ENCODE measurements at regions not wholly inside any gene's neighbourhood (a gene's known extent, or its start where the extent isn't known, plus 50 kb on each side); places are given as distances from the start of the nearest gene placed in this dataset.

DNA sequence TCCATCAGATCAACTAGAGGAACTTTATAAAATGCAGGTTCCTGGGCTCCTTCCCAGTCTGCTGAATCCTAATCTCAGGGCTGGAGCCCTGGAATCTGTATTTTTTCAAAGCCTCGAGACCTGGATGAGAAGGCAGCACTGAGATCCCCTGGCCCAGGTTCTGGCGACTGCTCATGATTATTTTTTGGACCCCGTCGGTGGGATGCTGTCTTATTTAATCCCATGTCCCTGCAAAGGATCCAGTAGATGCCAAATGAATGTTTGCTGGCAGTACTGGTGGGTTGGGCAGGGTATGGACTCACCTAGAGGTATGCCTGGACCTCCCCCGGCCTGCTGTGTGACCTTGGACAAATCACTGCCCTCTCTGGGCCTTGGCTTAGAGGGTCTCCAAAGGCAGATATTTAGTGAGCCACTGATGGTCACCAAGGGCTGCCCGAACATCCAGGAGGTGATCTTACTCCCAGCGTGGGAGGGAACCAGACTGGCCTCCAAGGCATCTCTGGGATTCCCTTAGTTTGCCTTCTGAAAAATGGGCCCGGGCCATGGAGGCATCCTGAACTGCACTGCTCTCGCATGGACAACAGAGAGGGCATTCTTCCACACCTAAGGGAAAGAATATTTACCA lies 91.6 kb upstream of the RUNX3 start:
- Histone ChIP-seq H3K36me3 (no peaks in the 10 kb centered on the region), H3K9me3 (no peaks in the 10 kb centered on the region), H3K4me3 (no peak overlapping the region), H3K4me1 (peaks cover 0 to 4% of the 10 kb centered on the region in 2 donors), H3K27ac (no peak overlapping the region), H3K27me3 (no peaks in the 10 kb centered on the region)
- ATAC-seq, result no peak
- no peak for DNase-seq
- TF ChIP-seq POLR2A (IDR thresholded peaks at IDR 0.05), result no peak
- TF ChIP-seq, protein P1, sequence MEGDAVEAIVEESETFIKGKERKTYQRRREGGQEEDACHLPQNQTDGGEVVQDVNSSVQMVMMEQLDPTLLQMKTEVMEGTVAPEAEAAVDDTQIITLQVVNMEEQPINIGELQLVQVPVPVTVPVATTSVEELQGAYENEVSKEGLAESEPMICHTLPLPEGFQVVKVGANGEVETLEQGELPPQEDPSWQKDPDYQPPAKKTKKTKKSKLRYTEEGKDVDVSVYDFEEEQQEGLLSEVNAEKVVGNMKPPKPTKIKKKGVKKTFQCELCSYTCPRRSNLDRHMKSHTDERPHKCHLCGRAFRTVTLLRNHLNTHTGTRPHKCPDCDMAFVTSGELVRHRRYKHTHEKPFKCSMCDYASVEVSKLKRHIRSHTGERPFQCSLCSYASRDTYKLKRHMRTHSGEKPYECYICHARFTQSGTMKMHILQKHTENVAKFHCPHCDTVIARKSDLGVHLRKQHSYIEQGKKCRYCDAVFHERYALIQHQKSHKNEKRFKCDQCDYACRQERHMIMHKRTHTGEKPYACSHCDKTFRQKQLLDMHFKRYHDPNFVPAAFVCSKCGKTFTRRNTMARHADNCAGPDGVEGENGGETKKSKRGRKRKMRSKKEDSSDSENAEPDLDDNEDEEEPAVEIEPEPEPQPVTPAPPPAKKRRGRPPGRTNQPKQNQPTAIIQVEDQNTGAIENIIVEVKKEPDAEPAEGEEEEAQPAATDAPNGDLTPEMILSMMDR (IDR thresholded peaks at IDR 0.05 in 4 of 5, conservative IDR thresholded peaks at IDR 0.05 in 1 of 5), result no peak
- in situ Hi-C loops (cut with MboI; ENCODE audit: low sequenced_read_pairs in 4 of 4), result no loop called here
- intact Hi-C loops (cut with DNase I; ENCODE audit: low total_unique reads), result loop anchor here (10.0 kb wide), 1 partner anchor 1407 kb away; no protein-coding TSS in a partner anchor

DNA sequence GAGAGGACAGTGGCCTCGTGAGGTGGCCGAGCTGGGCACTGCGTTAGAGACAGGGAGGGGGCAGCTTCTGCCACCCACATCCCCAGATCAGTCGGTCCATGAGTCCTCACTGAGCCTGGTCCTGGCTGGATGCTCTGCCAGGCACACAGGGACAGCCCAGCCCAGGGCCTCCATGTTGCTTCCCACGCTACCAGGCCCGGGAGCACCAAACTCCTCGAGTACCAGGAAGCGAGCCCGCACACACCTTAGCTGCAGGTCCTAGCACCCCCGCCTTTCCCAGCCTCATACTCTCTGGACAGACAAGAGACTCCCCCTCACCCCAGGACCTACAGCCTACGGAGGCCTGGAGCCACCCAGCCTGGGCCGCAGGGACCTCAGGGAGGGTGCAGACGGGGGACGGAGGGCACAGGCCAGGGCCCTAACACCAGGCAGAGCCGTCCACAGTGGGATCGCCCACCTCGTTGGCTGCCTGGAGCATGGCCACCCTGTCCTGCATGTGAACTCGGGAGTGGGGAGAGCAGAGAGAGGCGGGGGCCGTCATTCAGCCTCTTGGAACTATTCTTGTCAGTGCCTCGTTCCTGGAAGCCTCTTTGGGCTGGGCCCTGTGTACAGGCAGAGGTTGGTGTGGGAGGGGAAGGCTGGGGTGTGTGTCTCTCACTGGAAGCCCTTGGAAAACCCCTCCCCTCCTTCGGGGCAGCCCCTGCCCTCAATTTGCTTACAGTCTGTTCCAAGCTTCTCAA lies 90.9 kb upstream of the RUNX3 start:
- DNase-seq (no peak), ATAC-seq (no peak)
- Histone ChIP-seq H3K27me3 (no peaks in the 10 kb centered on the region), H3K4me3 (no peak overlapping the region), H3K4me1 (peaks cover 0 to 4% of the 10 kb centered on the region in 2 donors), H3K36me3 (no peaks in the 10 kb centered on the region), H3K27ac (no peak overlapping the region), H3K9me3 (no peaks in the 10 kb centered on the region)
- intact Hi-C loops (cut with DNase I; ENCODE audit: low total_unique reads) (loop anchor here (10.0 kb wide), 1 partner anchor 1406 kb away; no protein-coding TSS in a partner anchor), in situ Hi-C loops (cut with MboI; ENCODE audit: low sequenced_read_pairs in 4 of 4) (no loop called here)
- TF ChIP-seq, protein P1 (IDR thresholded peaks at IDR 0.05 in 4 of 5, conservative IDR thresholded peaks at IDR 0.05 in 1 of 5), result no peak
- no peak for TF ChIP-seq POLR2A (IDR thresholded peaks at IDR 0.05)

DNA sequence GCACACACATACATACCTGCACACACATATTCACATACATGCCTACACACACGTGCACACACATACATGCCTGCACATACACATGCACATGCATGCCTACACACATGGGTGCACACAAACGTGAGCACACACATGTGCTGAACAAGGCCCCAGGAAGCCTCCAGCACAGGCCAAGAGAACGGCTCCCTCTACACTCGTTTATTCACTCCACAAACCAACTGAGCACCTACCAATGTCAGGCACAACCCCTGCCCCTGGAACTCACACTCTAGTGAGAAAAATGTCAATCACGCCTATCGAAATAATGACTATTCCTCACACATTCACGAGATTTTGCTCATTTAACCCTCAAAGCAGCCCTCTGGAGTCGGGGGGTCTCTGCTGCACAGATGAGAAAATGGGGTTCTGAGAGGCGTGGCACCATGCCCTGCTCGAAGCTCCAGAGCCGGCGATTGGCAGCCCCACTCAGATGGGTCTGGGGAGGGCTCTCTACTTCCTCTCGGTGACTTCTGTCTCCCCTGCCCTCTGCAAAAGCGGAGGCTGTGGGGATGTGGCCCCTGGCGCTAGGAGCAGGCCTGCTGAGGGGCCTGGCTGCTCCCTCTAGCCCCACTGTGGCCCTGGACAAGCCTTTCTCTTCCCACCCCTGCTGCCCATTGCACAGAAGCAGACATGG lies 90.2 kb upstream of the RUNX3 start:
- Histone ChIP-seq H3K4me1 (peaks cover 0 to 4% of the 10 kb centered on the region in 2 donors), H3K36me3 (no peaks in the 10 kb centered on the region), H3K4me3 (no peak overlapping the region), H3K27ac (no peak overlapping the region), H3K9me3 (no peaks in the 10 kb centered on the region), H3K27me3 (no peaks in the 10 kb centered on the region)
- no peak for DNase-seq
- in situ Hi-C loops (cut with MboI; ENCODE audit: low sequenced_read_pairs in 4 of 4) (no loop called here), intact Hi-C loops (cut with DNase I; ENCODE audit: low total_unique reads) (loop anchor here (10.0 kb wide), 1 partner anchor 1406 kb away; no protein-coding TSS in a partner anchor)
- no peak for TF ChIP-seq POLR2A (IDR thresholded peaks at IDR 0.05)
- TF ChIP-seq, protein P1 (IDR thresholded peaks at IDR 0.05 in 4 of 5, conservative IDR thresholded peaks at IDR 0.05 in 1 of 5), result no peak
- ATAC-seq, result no peak

DNA sequence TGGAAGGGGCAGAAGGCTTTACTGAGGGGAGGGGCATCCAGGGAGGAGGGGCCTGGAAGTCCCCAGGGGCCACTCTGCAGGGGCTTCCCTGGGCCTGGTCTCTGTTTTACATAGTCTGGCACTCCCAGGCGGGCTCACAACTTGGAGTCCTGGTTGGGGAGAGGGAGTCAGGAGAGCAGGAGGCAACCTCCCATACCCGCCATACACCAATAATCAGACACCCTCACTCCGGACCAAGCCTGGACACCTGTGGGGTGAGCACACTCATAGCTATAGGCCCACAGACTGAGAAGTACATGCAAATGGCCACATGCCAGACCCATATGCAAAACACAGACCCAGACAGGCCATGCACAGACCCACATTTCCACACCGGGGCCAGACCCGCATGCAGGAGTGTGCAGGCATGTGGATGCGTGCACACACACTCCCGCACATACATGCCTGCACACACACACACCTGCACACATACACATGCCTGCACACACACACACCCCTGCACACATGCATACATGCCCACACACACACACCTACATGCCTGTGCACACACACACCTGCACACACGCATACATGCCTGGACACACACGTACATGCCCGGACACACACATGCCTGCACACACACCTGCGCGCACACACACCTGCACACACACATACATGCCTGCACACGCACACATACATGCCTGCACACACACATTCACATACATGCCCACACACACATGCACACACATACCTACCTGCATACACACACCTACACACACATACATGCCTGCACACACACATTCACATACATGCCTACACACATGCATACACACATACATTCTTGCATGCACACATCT lies 89.5 kb upstream of the RUNX3 start:
- Histone ChIP-seq H3K36me3 (no peaks in the 10 kb centered on the region), H3K27me3 (no peaks in the 10 kb centered on the region), H3K4me1 (peaks cover 0 to 4% of the 10 kb centered on the region in 2 donors), H3K9me3 (no peaks in the 10 kb centered on the region), H3K27ac (no peak overlapping the region), H3K4me3 (no peak overlapping the region)
- DNase-seq (no peak), ATAC-seq (no peak)
- intact Hi-C loops (cut with DNase I; ENCODE audit: low total_unique reads) (loop anchor here (10.0 kb wide), 1 partner anchor 1405 kb away; no protein-coding TSS in a partner anchor), in situ Hi-C loops (cut with MboI; ENCODE audit: low sequenced_read_pairs in 4 of 4) (no loop called here)
- TF ChIP-seq, protein P1 (IDR thresholded peaks at IDR 0.05 in 4 of 5, conservative IDR thresholded peaks at IDR 0.05 in 1 of 5), result no peak
- TF ChIP-seq POLR2A (IDR thresholded peaks at IDR 0.05), result no peak
